ENCODE measurements at regions not wholly inside any gene's neighbourhood (a gene's known extent, or its start where the extent isn't known, plus 50 kb on each side); places are given as distances from the start of the nearest gene placed in this dataset.

GRCh38 chr3:70748593-70748992 lies 436.2 kb upstream of the MDFIC2 start:
- no peak for TF ChIP-seq TAF1 (IDR thresholded peaks at IDR 0.05; ENCODE audit: borderline replicate concordance, low read depth, low read length)
- no peak for TF ChIP-seq POLR2A (IDR thresholded peaks at IDR 0.05; ENCODE audit: low read depth, low read length)
